GM12891 (cell line): ENCODE measurements at regions not wholly inside any gene's neighbourhood (a gene's known extent, or its start where the extent isn't known, plus 50 kb on each side); places are given as distances from the start of the nearest gene placed in this dataset.
"Not testable (repeated sequence)": the region's sequence is repeated elsewhere in the genome, so short reads cannot be mapped to it uniquely, and the experiment has no call there.

Experiments used
- PAX5 ChIP-seq: IDR thresholded peaks from 2 replicates; pipeline ENCODE4 v1.6.1; 2011; ENCODE audit warnings: low read length, moderate library complexity, mild to moderate bottlenecking; ENCODE audit not compliant: insufficient read depth, severe bottlenecking
- POLR2A ChIP-seq: IDR thresholded peaks from 2 replicates; pipeline ENCODE4 v1.6.1; 2011; ENCODE audit warnings: low read depth, low read length, control low read depth
- POLR2AphosphoS5 ChIP-seq: IDR thresholded peaks from 2 replicates; pipeline ENCODE4 v1.6.1; 2011; ENCODE audit warnings: low read depth, low read length, control low read depth
- TAF1 ChIP-seq: IDR thresholded peaks from 2 replicates; pipeline ENCODE4 v1.6.1; 2011; ENCODE audit warnings: low read depth, low read length, control low read depth

GRCh38 chrX:87465757-87466156 is 51.8 kb upstream of the KLHL4 start:
- TF ChIP-seq POLR2A, TAF1, POLR2AphosphoS5, PAX5: not testable (repeated sequence)
